GM19035 (cell line): ENCODE measurements at regions not wholly inside any gene's neighbourhood (a gene's known extent, or its start where the extent isn't known, plus 50 kb on each side); places are given as distances from the start of the nearest gene placed in this dataset.

Experiments used
- ATAC-seq: cut with Tn5 transposase; IDR thresholded peaks from one replicate; pipeline ENCODE4 v1.9.1; 2021; ENCODE audit not compliant: unreplicated experiment

GRCh38 chr2:129847043-129847442, 132.4 kb upstream of the RAB6C start:
- no peak for ATAC-seq

- ATAC-seq: peak; percentile 89
Measured at GRCh38 chr2:129849559-129850160, 129.8 kb upstream of the RAB6C start.

GRCh38 chr2:129857200-129857599, 122.3 kb upstream of the RAB6C start:
- no peak for ATAC-seq

- no peak for ATAC-seq
Measured at GRCh38 chr2:129859175-129859574, 120.3 kb upstream of the RAB6C start.

- no peak for ATAC-seq
Measured at GRCh38 chr2:129860088-129860487, 119.4 kb upstream of the RAB6C start.

GRCh38 chr2:129861666-129862288, 117.7 kb upstream of the RAB6C start:
- ATAC-seq: no peak

GRCh38 chr2:129862668-129863067, 116.8 kb upstream of the RAB6C start:
- no peak for ATAC-seq

GRCh38 chr2:129863350-129863749, 116.1 kb upstream of the RAB6C start:
- ATAC-seq: no peak

- no peak for ATAC-seq
Measured at GRCh38 chr2:129864719-129865118, 114.7 kb upstream of the RAB6C start.

- ATAC-seq: no peak
Measured at GRCh38 chr2:129865976-129866375, 113.5 kb upstream of the RAB6C start.

GRCh38 chr2:129866391-129866790, 113.1 kb upstream of the RAB6C start:
- no peak for ATAC-seq

- ATAC-seq: no peak
Measured at GRCh38 chr2:129868151-129868550, 111.3 kb upstream of the RAB6C start.

GRCh38 chr2:129870685-129871241, 108.7 kb upstream of the RAB6C start:
- no peak for ATAC-seq

- no peak for ATAC-seq
Measured at GRCh38 chr2:129872446-129872845, 107.0 kb upstream of the RAB6C start.

- no peak for ATAC-seq
Measured at GRCh38 chr2:129876541-129876940, 102.9 kb upstream of the RAB6C start.

- peak; percentile 81 for ATAC-seq
Measured at GRCh38 chr2:129877289-129877741, 102.2 kb upstream of the RAB6C start.

GRCh38 chr2:129877795-129878775, 101.4 kb upstream of the RAB6C start:
- ATAC-seq: peak; percentile 30

GRCh38 chr2:129879614-129880180, 99.8 kb upstream of the RAB6C start:
- ATAC-seq: no peak

- no peak for ATAC-seq
Measured at GRCh38 chr2:129880309-129880708, 99.2 kb upstream of the RAB6C start.

- ATAC-seq: no peak
Measured at GRCh38 chr2:129880971-129881370, 98.5 kb upstream of the RAB6C start.

GRCh38 chr2:129881786-129882396, 97.6 kb upstream of the RAB6C start:
- ATAC-seq: no peak
